GM12872 (cell line): ENCODE measurements at regions not wholly inside any gene's neighbourhood (a gene's known extent, or its start where the extent isn't known, plus 50 kb on each side); places are given as distances from the start of the nearest gene placed in this dataset.

ENCODE experiments used
- TF ChIP-seq, protein P1 (sequence below): IDR thresholded peaks from 3 replicates; pipeline ENCODE4 v1.5.1; 2011; ENCODE audit warnings: low read depth, mild to moderate bottlenecking, low read length, moderate library complexity; ENCODE audit not compliant: insufficient read depth

DNA sequence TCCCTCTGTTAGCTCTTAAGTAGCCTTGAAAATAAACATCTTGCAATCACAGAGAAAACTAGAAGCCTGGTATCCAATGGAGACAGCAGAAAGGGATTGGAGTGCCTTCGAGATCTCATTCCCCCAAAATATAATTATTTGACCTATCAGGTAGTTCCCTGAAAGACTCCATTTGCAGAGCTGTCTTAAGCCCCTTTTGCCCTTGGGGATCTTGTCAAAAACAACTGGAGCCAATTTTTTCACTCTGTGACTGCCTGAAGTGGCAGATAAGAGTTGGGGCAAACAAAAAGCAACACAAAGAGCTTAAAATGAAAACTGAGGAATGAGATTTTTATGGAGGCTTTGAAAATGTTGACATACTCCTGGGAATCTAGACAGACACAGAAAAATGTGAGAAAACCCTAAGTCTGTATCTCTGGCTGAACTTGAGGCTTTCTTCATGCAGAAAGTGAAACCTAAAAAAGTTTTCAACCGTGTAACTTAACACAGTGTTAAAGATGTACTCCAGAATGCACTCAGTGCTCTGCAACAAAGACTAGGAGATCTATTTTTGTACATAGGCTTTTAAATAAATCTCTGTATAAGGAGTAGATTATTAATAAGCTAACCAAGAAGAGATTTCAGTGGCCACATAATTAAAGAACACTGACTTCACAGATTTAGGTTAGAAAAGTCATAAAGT, 971.1 kb upstream of the MAN1A1 start:
- TF ChIP-seq, protein P1, sequence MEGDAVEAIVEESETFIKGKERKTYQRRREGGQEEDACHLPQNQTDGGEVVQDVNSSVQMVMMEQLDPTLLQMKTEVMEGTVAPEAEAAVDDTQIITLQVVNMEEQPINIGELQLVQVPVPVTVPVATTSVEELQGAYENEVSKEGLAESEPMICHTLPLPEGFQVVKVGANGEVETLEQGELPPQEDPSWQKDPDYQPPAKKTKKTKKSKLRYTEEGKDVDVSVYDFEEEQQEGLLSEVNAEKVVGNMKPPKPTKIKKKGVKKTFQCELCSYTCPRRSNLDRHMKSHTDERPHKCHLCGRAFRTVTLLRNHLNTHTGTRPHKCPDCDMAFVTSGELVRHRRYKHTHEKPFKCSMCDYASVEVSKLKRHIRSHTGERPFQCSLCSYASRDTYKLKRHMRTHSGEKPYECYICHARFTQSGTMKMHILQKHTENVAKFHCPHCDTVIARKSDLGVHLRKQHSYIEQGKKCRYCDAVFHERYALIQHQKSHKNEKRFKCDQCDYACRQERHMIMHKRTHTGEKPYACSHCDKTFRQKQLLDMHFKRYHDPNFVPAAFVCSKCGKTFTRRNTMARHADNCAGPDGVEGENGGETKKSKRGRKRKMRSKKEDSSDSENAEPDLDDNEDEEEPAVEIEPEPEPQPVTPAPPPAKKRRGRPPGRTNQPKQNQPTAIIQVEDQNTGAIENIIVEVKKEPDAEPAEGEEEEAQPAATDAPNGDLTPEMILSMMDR = no peak

DNA sequence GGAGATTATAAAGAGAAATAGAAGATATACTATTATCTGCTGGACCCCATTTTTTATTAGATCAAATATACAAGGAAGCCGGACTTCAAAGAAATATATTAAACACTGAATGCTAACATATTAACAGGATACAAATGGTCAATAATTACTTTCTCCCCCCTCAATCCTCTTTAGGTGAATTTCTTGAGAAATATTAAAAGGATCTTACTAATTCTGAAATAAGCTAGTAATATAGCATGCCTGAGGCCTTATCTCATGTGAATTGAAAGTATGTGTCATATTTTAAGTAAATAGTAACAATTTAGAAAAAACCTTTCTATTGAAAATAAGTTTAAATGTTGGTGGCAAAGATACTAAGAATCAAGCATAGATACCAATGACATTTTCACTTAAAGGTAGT, 954.7 kb upstream of the MAN1A1 start:
- TF ChIP-seq, protein P1 = no peak

DNA sequence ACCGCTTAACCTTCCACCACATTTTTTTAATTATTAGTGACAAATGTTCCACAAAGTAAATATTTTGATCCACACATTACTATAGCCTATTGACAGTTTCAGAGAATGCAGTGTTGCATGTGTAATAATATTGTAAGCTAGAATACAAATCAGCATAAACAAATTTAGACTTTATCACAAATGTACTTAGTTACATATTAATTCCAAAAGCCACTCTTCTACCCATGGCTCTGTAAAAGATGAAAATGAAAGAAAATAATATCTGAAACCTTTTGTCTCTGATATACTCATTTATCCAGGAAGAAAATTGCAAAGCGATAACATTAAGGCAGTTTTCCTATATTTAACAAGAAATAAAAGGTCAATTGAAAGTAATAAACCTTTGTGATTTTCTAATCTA, 954.0 kb upstream of the MAN1A1 start:
- TF ChIP-seq, protein P1 = no peak

DNA sequence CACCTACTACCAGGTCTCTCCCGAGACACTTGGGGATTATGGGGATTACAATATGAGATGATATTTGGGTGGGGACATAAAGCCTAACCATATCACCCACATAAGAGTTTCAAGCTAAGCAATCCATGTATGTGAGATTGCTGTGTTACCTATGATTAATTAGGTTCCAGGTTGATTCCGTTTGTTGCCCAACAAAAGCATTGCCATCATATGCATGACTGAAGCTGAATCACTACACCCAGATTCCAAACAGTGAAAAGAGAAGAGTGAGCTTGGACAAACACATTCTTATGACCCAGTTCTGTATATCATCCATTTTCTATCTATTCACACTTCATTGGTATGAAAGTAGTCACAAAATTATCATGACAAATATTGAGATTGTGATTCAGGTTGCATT, 952.5 kb upstream of the MAN1A1 start:
- TF ChIP-seq, protein P1 = no peak

DNA sequence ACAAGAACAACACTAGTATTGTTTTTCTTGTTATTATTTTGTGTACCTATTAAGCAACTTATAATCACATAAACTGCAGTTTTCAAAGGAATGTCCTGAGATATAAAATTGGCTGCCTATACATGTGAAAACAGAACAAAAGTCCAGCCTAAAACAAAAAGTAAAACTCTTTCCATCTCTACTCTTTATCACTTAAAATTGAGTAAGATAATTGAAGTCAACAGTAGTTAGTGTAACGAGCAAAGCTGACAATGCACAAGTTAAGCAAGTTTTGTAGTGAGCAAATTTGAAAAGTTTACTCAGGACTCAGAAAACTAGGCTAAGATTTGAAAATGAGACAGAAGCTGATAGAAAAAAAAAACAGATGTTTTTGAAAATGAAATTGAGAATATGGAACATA, 941.4 kb upstream of the MAN1A1 start:
- TF ChIP-seq, protein P1 = no peak

DNA sequence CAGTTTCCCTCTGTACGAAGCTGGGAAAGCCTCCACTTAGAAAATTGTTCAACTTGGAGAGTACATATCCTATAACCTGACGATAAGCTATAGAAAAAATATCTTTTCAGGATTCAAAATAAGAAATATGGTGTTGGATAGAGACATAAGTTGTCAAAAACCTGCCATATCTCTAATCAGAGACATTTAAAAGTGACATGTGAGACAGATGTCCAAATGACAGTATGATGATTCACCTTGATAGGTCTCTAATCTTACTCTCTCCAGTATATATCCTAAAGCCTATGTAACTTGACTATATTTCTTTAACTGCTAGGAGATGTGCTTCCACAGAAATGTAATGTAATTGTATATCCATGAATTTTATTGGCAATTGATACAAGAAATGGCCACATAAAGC, 932.4 kb upstream of the MAN1A1 start:
- TF ChIP-seq, protein P1 = no peak

DNA sequence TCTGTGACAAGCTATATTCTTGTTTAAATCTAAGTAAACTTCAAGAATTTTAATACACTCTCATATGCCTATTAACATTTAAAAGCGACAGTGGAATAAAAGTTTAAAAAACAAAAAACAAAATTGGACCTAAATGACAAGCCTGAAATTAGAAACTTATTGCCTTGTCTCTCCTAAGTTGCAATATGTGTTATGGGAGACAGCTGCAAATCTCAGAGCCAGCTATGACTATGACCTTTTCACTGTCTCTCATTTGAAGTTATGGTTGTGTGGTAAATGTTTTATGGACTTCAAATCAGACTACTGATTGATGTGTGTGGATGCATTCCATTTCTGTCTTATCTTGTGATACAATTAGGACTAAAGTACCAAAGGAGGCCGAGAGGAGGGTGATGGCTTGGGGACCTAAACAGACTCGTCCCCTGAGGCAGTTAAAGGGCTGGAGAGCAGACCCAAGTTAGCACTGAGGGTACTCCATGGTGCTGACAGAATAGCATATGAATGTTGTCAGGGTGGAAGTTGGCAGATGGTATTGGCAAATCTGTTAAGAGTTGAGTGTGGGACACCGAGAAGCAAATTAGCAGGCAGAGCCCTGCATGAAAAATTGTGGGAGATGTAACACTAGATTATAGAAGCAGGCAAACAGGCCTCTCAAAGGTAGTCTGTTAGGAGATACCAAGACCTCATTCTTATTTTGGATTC, 930.1 kb upstream of the MAN1A1 start:
- TF ChIP-seq, protein P1 = no peak
